ENCODE measurements at regions not wholly inside any gene's neighbourhood (a gene's known extent, or its start where the extent isn't known, plus 50 kb on each side); places are given as distances from the start of the nearest gene placed in this dataset.

DNA sequence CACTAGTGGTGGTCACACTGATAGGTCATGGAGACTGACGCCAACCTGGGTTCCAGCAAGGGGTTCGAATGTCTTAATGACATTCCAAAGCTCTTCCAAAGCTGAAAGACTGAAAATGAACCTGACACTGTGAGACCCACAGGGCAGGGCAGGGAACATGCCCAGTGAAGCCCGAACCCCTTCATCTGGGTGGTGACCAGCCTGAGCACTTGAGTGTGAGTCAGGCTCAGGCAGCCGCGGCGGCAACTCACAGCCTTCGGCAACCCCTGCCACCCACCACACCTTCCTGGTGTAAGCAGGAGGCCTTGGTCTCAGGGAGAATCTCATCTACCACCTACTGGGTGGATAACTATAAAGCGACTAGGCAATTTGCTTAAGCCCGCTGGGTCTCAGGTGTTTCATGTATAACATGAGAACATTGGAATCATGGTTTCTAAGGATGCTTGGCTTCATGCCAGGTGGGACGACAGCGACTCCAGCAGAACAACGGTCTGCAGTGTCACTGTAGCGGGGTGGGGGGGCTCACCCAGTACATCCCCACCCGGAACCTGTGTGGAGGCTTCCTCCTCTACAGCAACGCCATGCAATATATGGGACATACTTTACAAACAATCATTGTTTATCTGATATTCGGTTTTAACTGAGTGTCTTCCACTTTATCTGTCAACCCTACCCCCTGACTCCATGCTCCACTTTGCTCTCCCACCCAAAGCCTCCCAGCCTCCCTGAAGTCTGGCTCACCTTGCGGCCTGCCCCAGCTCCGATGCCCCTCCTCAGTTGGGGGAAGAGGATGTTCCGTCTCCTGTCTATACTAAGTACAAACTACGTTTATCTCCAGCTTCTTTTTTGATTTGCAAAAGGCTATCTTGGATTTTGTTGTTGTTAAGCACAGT, 125.0 kb upstream of the MEF2A start:
- DNase-seq, result peak; percentile 90

DNA sequence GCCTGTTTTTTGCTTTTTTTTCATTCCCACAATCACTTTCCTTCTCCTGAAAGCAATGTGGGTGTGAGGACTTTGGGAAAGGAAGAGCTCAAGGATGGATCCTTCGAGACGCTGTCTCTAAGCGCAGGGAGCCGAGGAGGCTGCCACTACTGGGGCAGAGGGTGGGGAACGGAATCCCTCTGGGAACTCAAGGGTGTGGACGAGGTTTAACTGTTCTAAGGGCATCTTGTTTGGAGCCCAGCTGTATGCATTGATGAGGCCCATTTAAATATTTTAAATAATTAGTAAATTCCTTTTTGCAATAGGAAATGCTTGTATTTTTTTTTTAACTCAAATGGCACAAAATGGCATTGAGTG, 124.4 kb upstream of the MEF2A start:
- DNase-seq, result no peak

DNA sequence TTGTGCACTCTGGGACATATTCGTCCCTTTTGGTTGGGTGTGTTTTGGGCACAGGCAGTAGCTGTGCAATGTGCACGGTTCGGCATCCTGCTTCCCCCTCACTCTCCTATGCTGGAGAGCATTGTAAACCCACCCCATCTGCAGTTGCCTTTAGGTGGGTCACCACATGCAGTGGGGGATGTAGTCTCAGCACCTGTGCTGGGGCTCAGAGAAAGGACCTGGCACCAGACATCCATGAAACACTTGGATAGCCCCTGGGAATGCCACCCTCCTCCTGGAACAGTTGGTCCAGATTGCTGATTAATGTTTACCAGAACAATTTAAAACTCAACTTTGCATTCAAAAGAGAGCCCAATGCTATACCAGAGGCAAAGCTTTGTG, 123.9 kb upstream of the MEF2A start:
- peak; percentile 52 for DNase-seq

DNA sequence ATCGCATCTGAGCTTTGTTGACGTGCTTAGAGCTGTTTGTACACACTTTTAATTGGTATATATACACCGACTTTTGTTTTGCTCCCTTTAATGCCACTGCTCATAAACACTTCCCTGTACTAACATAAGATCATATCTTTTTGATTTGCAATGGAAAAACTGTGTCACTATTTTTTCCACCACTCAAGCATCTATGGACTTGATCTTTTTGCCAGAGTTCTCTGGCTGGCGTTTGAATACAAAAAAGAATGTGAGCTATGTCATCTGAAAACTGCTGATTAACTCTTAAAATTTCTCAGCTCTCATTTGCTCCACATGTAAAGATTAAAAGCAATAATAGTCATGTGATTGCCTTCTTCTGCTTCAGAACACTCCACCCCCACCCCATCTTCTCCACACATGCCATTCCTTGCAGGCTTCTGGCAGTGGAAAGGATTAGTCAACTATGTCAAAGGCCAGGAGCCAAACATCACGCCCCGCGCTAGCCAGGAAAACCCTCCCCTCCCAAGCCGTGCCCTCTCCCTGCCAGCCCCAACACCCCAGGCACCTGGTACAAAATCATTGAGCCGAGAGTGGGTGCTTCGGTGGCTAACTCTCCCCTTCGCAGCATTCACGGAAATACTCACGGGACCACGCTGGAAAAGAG, 123.4 kb upstream of the MEF2A start:
- DNase-seq, result no peak

DNA sequence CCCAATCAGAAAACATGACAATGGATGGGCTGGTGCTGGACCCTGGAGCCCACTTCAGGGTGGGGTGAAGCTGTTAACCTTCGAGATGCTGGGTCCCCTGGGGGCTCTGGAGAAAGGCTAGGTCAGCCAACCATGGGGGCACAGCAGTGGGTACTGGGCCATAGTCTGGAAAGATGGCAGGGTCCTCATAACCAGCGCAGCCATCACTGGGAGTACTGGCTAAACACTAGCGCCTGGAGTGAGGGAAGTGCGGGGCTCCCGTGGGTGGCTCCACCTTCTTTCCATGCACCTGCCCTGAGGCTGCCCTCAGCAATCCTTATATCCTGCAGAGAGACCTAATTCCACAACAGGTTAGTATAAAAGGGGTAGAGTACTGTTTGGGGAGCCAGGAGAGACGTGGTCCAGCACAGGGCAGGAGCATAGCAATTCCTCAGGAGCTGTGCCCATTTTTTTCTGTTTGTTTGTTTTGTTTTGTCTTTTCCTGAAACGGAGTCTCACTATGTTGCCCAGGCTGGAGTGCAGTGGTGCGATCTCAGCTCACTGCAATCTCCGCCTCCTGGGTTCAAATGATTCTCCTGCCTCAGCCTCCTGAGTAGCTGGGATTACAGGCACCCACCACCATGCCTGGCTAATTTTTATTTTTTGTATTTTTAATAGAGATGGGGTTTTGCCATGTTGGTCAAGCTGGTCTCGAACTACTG, 122.6 kb upstream of the MEF2A start:
- peak; percentile 21 for DNase-seq

DNA sequence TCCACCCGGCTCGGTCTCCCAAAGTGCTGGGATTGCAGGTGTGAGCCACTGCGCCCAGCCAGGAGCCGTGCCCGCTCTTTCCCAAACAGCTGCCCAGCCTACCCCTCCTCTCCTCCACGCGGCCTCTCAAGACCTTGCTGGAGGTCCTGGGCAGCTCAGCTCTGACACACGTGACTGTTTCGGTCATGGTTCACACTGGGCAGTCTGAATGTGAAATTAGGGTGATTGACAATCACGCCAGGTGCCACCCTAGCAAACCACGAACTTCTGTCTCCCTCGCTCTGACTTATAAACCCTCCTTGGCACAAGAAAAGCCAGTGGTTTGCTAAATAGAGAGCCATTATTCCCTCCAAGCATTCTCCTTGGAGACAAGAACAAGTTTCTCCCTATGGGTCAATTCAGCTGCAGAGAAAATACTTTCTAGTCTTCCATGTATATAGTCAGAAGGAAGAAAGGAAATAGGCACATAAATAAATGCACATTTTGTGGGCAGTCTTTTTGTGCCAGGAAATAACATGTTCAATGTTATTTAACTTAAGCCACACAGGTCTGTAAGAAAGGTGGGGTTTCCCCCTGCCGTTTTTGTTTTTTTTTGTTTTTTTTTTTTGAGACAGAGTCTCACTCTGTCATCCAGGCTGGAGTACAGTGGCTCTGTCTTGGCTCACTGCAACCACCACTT, 121.9 kb upstream of the MEF2A start:
- DNase-seq, result no peak

DNA sequence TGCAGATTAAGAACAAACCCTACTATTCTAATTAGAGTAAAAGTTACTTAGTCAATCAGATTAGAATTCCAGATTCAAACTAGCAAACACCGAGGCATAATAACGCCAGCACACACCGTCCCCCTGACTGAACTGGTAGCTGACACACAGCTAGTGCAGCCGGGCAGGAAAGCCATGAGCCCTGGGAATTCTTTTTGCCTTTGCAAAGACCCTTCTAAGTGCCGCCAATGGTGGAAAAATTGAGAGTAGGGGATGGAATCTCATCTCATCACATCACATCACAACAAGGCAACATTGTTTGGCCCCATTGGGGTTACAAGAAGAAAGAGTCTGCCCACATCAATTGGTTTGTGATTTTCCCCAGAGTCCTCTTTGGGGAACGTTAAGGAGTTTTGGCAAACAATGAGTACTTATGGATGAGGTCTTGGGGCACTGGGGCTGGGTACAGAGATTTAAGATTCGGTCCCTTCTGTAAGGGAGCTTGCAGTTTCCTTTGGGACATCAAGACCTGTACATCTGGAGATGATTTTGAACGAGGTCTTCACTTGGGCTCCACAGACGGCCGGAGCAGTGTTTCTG, 120.4 kb upstream of the MEF2A start:
- DNase-seq, result no peak

DNA sequence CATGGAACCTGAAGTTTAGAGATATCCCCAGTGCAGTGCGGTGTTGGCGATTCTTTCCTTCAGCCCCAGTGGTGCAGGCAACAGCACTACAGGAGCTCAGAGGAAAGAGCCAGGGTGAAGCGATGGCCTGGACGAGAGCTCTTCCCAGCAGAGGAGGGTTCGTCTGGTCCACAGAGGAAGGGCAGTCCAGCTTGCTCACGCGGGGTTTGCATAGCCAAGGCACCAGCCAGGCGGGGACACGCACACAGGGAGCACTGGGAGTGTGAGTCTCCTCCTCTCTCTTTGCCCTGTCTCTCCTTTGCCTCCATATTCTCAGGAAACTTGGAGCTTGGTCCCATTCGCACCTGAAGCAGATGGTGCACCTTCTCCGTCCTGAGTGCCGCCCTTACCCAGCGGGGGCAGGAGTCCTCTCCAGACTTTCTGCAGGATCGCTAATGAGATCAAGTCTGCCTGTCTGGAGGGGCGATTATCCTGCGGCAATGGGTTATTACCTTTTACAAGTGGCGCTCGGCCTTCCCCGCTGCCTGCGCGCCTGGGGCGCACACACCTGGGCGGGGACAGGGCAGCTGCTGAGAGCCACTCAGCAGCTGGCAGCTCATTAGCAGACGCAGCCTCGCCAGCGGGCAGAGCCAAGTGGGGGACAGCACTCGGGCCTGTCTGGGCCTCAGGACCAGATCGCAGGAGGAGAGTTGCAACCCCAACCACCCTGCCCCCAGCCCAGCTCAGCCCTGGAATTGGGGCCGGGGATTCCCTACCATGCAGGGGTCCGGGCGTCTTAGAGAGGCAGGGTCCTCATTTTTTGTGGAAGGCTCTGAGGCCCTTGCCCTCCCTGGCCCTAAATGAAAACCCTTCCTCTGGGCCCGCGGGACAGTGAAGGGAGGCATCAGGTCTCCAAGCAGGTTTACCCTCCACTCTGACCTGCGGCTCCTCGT, 119.0 kb upstream of the MEF2A start:
- DNase-seq, result peak; percentile 99

DNA sequence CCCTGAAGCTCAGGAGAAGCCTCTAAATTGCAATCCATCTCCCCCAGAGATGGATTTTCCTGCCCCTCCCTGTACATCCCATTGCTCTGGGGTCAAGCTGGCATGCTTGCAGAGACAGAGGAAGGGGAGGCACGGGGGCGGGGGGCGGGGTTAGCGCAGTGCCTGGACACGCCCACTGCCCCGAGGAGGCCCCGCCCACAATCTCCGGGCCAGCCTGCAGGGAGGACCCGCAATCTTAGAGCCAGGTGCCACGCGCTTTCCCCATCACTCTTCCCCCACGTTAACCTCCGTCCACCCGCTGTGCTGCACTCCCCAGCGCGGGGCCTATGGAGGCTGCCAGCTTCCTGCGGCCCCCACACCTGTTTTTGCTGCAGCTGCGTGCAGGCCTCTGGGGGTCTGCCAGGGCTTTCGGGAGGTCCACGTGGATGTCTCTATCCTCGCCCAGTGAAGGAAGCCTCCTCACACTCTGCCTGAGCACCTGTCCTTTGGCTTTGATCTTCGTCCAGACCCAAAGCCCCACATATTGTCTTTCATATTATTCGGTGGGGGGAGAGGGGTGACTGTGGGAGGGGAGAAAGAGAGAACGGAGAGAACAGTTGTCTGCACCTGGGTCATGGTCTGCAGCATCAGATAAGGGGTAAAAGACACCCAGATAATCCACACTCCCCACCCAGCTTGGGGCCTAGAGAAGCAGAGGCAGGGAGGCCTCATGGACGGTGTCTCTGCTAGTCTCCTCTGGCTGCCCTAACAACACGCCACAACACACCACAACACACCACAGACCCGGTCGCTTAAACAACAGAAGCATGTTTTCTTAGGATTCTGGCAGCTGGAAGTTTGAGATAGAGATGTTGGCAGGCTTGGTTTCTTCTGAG, 118.0 kb upstream of the MEF2A start:
- peak; percentile 87 for DNase-seq

DNA sequence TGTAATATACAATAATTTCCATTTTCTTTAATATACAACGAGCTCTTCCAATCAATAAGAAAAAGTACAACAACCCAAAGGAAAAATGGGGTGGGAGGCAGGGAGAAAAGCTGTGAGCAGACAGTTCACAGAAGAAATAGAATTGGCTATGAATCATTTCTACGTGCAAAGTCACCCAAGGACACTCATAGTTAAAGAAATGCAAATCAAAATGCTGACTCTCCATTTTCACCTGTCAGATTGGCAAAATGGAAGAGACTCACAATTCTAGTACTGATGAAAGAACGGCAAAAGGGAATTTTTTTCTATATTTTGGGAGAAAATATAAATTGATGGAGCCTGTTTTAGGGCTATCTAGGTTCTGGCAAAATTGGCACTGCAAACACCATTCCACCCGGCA, 116.3 kb upstream of the MEF2A start:
- no peak for DNase-seq

DNA sequence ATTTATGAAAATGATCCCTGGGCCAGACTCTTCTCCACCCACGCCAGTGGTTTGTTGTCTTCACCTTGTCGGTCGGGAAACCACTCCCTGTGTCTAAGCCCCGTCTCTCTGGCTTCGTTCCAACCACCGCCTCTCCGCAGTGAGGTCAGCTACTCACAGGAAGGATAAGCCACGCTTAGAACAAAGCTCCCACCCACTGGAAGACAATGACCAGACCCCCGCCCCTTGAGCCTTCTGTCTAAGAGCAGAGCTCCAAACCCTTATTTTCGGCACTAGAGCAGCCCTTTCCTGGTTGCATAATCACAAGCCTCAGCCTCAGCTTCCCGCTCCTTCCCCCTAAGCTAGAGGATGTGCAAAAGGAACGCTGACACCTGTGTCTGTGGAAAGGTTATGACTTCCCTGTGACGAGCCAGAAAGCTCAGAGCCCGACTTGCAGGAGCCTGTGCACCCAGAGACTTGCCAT, 114.9 kb upstream of the MEF2A start:
- DNase-seq, result peak; percentile 96

DNA sequence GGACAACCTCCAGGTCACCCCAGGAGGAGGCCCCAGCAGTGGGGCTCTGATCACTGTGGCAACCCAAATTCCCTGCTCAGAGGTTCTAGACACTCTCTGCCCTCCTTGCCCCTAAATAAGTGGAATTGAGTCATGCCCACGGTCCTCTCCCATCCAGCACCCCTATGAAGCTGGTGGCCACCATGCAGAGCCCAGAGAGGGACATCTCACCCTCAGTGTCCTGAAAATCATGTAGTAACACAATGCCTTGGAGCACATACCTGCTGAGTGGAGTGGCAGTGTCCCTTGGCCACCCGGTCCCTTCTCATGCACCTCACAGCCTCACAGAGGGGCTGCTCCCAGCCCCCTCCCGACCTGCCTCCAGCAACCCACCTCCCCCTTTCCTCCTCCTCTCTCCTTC, 114.3 kb upstream of the MEF2A start:
- no peak for DNase-seq

DNA sequence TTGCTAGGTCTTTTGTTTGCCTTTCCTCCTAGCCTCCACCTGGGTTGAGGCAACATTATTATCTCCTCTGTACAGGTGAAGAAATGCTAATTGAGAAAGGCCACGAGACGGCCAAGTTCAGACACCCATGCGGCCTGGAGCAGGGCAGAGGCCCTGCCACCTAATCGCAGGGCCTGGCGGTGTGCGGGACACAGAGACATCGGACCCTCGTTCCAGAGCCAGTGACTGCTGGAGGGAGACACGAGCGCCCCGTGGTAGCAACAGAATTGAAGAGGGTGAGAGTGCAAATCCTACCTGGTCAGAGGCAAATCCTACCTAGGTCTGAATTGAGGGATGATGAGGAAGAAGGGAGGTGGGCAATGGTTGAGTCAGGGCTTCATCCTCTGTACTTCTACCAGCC, 113.8 kb upstream of the MEF2A start:
- no peak for DNase-seq

DNA sequence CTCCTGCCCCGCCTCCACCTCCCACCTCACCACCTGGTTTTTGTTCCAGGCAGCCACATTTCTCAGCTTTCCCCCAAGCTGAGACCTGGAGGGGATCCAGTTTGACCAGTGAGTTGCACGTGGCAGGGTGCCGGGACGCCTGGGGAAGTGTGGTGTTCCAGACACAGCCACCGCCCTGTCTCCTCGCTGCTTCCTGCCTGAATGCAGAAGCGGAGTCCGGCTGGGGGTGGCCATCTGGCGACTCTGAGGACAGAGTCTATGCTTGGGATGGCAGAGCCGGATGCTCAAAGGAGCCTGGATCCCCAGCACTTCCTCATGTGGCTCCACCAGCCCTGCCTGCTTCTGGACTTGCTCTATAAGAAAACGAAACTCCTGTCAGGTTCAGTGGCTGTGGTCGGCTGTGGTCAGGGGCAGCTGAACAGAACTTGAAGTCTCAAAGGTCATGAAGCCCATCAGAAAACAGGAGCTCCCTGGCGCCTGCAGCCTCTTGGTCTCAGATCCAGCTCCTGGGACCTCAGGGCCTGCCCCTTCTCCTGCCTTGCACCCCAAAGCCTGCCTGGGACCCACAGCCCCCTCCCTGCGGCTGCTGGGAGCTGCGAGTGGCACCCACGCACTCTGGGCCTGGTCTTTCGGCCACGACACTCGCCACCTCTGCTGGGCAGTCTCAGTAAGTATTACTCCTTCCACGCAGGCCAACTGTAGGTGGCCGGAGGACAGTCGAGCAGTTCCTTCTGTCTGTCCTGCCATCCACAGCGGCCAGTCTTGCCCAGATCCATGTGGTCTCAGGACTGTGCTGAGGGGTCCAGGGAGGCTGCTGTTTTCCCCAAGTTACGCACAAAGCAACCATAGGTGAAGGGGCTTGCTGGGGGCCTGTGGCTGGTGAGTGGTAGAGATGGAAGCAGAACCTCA, 112.8 kb upstream of the MEF2A start:
- peak; percentile 89 for DNase-seq

DNA sequence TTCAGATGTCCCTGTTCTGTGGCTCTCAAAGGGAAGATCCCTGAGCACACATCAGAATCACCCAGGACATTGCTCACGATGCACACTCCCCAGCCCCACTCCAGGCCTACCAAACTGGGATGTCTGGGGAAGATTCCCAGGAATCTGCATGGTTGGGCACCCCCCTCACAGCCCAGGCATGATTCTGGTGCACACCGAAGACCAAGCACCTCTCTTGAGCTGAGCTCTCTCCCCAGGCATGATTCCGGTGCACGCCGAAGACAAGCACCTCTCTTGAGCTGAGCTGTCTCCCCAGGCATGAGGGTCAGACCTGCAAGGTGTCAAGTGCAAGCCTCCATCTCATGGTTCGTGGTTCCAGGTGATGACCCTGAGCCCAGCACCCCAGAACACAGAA, 112.2 kb upstream of the MEF2A start:
- no peak for DNase-seq

DNA sequence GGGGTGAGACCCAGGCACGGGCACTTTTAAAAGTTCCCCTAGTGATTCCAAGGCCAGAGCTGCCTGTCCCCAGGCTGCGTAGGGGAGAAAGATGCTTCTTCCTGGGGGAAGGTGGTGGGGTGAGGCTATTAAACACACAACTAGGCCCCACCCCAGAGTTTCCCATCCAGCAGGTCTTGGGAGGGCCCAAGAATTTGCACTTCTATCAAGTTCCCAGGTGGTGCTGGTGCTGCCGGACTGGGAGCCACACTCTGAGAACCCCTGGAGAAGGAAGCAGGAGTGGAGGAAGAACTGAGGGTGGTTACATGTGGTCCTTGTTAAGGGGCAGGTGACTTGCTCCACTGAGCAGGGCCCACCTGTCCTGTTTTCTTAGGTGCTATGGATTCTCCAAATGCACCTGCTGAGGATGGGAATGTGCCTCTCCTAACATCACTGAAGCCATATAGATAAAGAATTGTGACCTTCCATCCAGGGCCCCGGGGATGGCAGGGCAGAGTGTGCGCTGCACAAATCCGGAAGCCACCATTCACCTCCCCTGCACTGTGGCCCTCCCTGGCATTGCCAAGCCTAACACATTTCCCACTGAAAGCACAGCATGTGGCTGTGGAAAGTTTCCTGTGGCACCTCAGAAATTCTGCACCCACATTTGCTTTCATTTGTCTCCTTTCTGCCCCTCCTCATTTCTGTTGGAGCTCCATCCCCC, 111.5 kb upstream of the MEF2A start:
- no peak for DNase-seq

DNA sequence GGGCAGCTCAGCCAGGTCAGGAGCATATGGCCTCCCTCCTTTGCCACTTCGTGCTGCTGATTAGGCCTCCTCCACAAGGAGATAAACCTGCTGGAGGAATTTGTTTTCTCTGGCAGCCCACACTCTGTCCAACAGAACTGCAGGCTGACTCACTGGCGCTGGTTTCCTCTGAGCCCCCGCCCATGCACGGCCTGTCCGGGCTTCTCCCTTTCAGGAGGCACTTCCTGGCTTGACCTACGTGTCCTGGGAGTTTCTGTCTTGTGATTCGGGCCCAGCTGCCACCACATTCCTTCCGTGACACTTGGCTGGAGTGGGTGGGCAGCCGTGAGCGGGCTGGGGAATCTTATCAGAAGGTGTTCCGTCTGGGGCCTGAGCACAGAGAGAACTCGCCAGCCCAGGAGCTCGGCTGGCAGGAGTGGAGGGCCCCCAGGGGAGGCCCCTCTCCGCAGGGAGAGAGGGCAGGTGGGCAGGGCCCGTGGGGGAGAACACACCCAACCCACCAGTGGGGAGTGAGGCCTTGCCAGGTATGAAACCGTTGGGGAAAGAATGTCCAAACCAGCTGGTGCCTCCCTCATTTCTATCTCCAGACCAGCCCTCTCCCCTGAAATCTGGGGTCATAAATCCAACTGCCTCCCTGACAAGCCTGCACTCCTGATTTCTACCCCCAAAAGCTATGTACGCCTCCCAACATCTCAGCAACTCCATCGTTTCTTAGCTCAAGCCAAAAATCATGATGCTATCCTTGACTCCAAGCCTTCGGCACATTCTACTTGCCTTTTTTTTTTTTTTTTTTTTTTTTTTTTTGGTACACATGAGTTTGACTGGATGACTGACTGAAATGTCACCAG, 110.6 kb upstream of the MEF2A start:
- DNase-seq, result no peak

DNA sequence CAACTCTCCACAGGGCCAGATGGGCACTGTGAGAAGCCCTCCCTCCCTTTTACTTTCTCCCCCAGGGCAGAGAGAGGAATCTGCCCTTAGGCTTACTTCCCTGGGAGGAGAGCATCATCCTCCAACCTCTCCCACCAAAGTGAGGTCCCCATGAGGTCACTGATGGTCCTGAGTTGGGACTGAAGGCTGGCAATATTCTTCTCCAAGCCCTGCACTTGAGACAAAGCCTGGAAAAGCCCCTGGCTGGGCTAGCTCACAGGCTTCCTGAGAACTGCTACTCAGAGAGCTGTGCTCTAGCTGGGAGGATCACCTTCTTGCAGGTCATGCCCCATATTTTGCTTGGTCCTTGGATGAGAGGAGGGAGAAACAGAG, 110.0 kb upstream of the MEF2A start:
- peak; percentile 20 for DNase-seq

All from NCI-H69 (cell line).